ENCODE measurements at regions not wholly inside any gene's neighbourhood (a gene's known extent, or its start where the extent isn't known, plus 50 kb on each side); places are given as distances from the start of the nearest gene placed in this dataset.
"Not testable (repeated sequence)": the region's sequence is repeated elsewhere in the genome, so short reads cannot be mapped to it uniquely, and the experiment has no call there.

GRCh38 chr4:141290771-141291170, 70.1 kb downstream of the ZNF330 start:
- no peak for DNase-seq (ENCODE audit: low read depth, low spot score)

- no peak for DNase-seq (ENCODE audit: low read depth, low spot score)
Observed at GRCh38 chr4:141294306-141294705, 73.6 kb downstream of the ZNF330 start.

GRCh38 chr4:141301216-141301615, 80.5 kb downstream of the ZNF330 start:
- DNase-seq (ENCODE audit: low read depth, low spot score) = no peak

- DNase-seq (ENCODE audit: low read depth, low spot score) = no peak
Observed at GRCh38 chr4:141302924-141303323, 82.2 kb downstream of the ZNF330 start.

- DNase-seq (ENCODE audit: low read depth, low spot score) = no peak
Observed at GRCh38 chr4:141304346-141304745, 83.7 kb downstream of the ZNF330 start.

DNA sequence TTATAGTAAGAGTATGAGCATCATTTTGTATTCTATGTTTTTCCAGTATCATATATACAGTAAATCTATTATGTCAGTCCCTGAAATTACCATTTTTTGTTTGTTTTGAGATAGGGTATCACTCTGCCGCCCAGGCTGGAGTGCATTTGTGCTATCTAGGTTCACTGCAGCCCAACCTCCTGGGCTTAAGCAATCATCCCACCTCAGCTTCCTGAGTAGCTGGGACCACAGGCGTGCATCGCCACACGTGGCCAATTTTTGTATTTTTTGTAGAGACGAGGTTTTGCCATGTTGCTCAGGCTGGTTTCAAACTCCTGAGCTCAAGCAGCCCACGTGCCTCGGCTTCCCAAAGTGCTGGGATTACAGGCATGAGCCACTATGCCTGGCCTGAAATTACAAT, 85.6 kb downstream of the ZNF330 start:
- DNase-seq (ENCODE audit: low read depth, low spot score) = no peak

DNA sequence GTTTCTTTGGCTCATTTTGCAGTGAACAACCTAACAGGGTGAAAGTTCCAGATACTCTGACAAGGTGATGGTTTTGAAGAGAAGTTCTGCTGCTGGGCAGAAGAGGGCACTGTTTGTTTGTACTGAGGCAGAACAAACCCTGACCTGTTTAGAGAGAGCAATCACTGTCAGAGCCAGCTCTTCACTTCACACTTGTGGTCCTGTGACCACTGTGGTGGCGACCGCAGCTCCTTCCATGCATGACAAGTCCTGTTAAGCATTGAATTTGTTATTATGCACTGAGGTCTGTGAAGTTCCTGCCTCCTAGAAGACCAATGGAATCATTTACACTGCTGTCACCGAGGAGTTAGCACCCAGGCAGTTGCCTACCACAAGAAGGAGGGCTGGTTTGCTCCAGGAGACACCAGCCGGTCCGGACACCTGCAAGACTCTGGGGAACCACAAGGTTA, 86.6 kb downstream of the ZNF330 start:
- DNase-seq (ENCODE audit: low read depth, low spot score) = peak; percentile 3

DNA sequence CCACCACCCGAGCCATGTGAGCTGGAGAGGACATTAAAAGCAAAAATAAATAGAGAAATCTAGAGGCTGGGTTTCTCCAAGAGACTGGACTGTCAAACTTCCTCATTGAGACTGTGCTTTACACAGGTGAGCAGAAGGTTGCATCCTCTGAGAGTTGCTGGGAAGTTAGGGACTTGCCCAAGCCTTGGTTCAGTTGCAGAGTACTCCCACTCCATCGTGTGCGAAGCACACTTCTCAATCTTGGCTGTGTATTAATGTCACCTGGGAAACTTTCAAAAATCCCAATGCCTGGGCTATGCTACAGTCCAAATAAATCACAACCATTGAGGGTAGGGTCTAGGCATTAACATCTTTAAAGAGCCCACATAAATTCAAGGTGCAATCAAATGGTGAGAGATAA, 89.2 kb downstream of the ZNF330 start:
- DNase-seq (ENCODE audit: low read depth, low spot score) = no peak

GRCh38 chr4:141311246-141312204, 90.8 kb downstream of the ZNF330 start:
- no peak for DNase-seq (ENCODE audit: low read depth, low spot score)

GRCh38 chr4:141314627-141315026, 93.9 kb downstream of the ZNF330 start:
- DNase-seq (ENCODE audit: low read depth, low spot score) = no peak

DNA sequence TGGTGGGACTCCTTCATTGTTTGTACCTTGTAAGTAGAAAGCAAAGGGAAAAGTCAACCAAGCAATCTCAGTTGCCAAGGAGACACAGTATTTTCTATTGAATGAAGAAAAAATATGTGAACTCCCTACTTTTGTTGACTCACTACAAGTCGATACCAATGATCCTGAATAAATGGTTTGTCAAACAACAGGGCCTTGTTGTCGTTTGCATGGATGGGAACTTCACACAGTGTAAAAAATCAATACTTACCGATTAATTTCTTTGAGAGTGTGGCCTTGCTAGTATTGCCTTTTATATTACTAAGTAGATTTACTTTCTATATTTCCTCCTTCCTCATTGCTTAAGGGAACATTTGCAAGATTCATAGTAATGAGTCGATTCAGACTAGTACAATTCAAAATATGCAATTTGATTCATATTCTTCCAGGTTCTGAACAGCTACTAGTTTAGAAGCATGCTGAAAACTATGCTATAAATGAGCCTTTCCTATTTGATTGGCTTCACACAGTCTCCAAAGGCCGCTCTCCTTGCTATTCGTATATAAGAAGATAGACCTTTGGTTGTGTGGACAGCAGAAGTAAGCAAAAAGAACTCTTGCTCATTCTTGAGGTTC, 108.0 kb downstream of the ZNF330 start:
- no peak for DNase-seq (ENCODE audit: low read depth, low spot score)

GRCh38 chr4:141329174-141329569, 108.5 kb downstream of the ZNF330 start:
- DNase-seq (ENCODE audit: low read depth, low spot score) = no peak

DNA sequence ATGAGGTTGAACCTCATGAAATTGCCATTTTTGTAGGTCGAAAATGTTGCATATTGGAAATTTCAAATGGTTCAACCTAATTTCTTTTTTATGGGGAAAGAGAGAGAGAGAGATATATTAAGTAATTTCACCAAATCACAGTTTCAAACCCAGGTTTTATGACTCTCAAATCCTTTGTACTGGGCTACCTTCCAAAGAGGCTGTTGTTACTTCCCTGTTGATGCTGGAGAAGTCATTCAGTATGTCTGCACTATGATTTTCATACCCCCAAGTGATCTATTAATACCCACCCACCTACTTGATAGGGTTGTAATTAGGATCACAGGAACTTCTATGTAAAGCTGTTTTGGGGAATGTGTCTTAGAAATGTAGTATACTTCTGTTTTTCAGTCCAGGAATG, 109.9 kb downstream of the ZNF330 start:
- DNase-seq (ENCODE audit: low read depth, low spot score) = no peak

DNA sequence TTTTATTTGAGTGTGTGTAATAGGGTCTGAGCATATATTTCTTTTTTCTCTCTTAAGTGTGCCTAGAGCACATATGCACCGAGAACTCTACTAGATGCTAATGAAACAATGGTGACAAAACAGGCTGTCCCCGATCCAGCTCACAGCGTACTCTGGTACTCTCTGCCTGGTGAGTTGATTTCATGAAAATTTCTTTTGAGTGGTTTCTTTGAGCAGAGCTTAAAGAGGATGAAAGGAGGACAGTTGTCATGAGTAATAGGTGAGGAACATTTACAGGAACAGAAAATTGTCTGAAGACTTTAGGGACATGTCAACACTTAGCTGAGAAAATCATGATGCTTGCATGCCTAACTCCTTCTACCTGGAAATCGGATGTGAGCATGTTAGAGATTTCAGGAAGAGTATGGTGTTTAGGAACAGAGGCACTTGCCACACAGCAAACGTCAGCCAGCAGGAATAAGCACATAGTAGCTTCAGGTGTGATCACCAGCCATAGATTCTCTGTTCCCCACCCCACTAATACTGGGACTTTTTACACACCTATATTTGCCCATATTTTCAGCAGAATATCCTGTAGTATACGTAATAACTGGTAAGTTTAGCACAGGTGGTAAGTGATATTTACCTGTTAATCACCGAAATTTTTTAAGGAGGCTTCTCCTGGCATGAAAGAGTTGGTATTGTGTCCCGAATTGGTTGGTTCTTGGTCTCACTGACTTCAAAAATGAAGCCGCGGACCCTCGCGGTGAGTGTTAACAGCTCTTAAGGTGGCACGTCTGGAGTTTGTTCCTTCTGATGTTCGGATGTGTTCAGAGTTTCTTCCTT, 111.1 kb downstream of the ZNF330 start:
- no peak for DNase-seq (ENCODE audit: low read depth, low spot score)

GRCh38 chr4:141332359-141333181, 111.9 kb downstream of the ZNF330 start:
- DNase-seq (ENCODE audit: low read depth, low spot score) = not testable (repeated sequence)

DNA sequence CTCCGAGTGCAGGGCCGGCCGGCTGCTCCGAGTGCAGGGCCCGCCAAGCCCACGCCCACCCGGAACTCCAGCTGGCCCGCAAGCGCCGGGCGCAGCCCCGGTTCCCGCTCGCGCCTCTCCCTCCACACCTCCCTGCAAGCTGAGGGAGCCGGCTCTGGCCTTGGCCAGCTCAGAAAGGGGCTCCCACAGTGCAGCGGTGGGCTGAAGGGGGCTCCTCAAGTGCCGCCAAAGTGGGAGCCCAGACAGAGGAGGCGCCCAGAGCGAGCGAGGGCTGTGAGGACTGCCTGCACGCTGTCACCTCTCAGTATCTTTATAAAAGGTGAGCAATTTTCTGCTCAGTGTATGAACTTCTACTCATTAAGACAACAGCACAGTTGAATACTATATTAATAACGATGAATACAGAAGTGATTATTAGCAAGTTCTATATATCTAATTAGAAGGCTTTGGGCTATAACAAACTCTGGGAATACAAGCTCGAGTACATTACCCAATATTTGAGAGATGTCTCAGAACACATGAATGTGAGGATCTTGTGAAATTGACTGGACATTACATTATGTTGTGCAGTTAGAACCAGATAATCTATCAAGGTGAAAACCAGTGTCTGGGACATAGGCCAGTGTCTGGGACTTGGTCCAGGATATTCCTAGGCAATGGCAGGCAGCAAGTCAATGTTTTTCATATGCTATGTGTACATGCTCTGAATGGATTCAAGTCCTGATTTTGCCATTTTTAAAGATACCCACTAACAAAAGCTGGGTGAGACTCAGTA, 112.9 kb downstream of the ZNF330 start:
- DNase-seq (ENCODE audit: low read depth, low spot score) = not testable (repeated sequence)

DNA sequence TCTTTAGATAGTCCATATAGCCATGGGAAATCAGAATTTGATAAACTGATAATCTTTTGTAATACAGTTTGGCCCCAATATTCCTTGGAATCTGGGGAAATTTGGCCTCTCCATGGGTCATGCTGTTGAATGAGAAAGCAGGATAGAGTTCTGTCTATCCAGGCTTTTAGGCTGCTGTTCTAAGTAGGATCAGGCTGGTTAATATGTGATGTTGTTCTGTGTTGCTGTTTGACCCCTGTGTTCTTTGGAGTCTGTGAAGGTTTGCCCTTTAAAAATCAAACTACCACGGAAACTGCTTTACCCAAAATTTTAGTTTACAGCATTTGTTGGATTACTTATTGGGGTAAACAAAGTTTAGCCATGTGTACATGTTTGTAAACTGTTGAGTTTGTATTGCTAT, 114.5 kb downstream of the ZNF330 start:
- DNase-seq (ENCODE audit: low read depth, low spot score) = no peak

- no peak for DNase-seq (ENCODE audit: low read depth, low spot score)
Observed at GRCh38 chr4:141338238-141338637, 117.5 kb downstream of the ZNF330 start.

DNA sequence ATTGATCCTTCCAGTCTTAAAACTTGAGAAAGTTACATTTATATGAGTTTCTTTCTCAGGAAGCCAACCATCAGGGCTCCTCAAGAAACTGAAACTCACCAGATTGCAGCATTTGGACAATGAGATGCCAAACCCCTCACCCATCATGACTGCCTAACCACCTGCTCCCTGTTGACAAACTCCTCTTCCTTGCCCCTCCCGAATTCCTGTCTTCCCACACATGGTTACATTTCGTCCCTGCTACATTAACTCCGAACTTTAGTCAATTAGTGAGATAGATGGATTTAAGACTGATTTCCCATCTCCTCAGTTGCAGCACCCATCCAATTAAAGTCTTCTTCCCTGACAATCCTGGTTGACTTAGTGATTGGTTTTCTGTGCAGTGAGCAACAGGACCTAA, 118.7 kb downstream of the ZNF330 start:
- DNase-seq (ENCODE audit: low read depth, low spot score) = no peak

GRCh38 chr4:141339966-141340365, 119.3 kb downstream of the ZNF330 start:
- no peak for DNase-seq (ENCODE audit: low read depth, low spot score)

All from activated naive CD8-positive, alpha-beta T cell treated with anti-CD3 and anti-CD28 coated beads, Interleukin-2, amount 50 U/mL, for 16 hours (primary cell).